Thoracic aorta (tissue), 2 donors: ENCODE measurements at regions not wholly inside any gene's neighbourhood (a gene's known extent, or its start where the extent isn't known, plus 50 kb on each side); places are given as distances from the start of the nearest gene placed in this dataset.
"Not testable (repeated sequence)": the region's sequence is repeated elsewhere in the genome, so short reads cannot be mapped to it uniquely, and the experiment has no call there.

Source experiments
- ATAC-seq: fragments of 150-250 bp; one replicate; pipeline ENCODE4 v1.8.0; 2017; ENCODE audit warnings: low read depth; ENCODE audit not compliant: insufficient number of reproducible peaks, low FRiP score
- DNase-seq: peaks from one replicate; pipeline ENCODE4 v3.0.0-alpha.2; 2020; ENCODE audit warnings: low spot score
- H3K27ac ChIP-seq, 2 donors: fragments of 200-600 bp; sonication (generic); 1 replicate in 1 of 2; 2 replicates in 1 of 2; pipeline ENCODE4 v1.5.1; 2016; ENCODE audit warnings: mild to moderate bottlenecking in 2 of 2, moderate library complexity in 2 of 2
- H3K27me3 ChIP-seq: fragments of 200-600 bp; sonication (generic); replicated peaks from 2 replicates; pipeline ENCODE4 v1.6.0; 2016; ENCODE audit warnings: mild to moderate bottlenecking; ENCODE audit not compliant: insufficient read depth
- H3K36me3 ChIP-seq: fragments of 200-600 bp; sonication (generic); one replicate; pipeline ENCODE4 v1.5.1; 2016
- H3K4me1 ChIP-seq, 2 donors: fragments of 200-600 bp; sonication (generic); 1 replicate in 1 of 2; 2 replicates in 1 of 2; pipeline versions ENCODE4 v1.5.1 to v1.6.0; 2016; ENCODE audit warnings: low read depth in 2 of 2, mild to moderate bottlenecking in 1 of 2; ENCODE audit not compliant: control insufficient read depth in 1 of 2
- H3K4me3 ChIP-seq: fragments of 200-600 bp; sonication (generic); 2 replicates; pipeline ENCODE4 v1.5.1; 2016; ENCODE audit warnings: mild to moderate bottlenecking
- H3K9me3 ChIP-seq: fragments of 200-600 bp; sonication (generic); 2 replicates; pipeline ENCODE4 v1.5.1; 2016
- CTCF ChIP-seq: fragments of 200-600 bp; sonication (generic); IDR thresholded peaks from one replicate; pipeline ENCODE4 v1.5.1; 2019; ENCODE audit warnings: antibody characterized with exemption

GRCh38 chr10:114718374-114718773 lies 60.3 kb upstream of the ABLIM1 start:
- H3K36me3 ChIP-seq: no peaks in the 10 kb centered on the region
- DNase-seq (no peak), ATAC-seq (no peak)
- no peak overlapping the region for H3K4me3 ChIP-seq
- H3K27me3 ChIP-seq: no peaks in the 10 kb centered on the region
- peaks cover 22 to 41% of the 10 kb centered on the region in 2 donors for H3K4me1 ChIP-seq
- no peak for TF ChIP-seq CTCF
- H3K27ac ChIP-seq: no peak overlapping the region
- no peaks in the 10 kb centered on the region for H3K9me3 ChIP-seq

- ATAC-seq: no peak
- H3K27ac ChIP-seq: no peak overlapping the region
Measured at GRCh38 chr10:114719311-114719710, 61.2 kb upstream of the ABLIM1 start.

GRCh38 chr10:114720023-114720422 lies 61.9 kb upstream of the ABLIM1 start:
- not testable (repeated sequence) for H3K27me3 ChIP-seq, H3K9me3 ChIP-seq, H3K36me3 ChIP-seq, ATAC-seq, H3K27ac ChIP-seq, H3K4me3 ChIP-seq, DNase-seq
- H3K4me1 ChIP-seq: peaks cover 6 to 25% of the 10 kb centered on the region in 2 donors

More at GRCh38 chr10:114719311-114719710, 61.2 kb upstream of the ABLIM1 start:
- DNase-seq: no peak
- Histone ChIP-seq H3K36me3 (no peaks in the 10 kb centered on the region), H3K27me3 (no peaks in the 10 kb centered on the region), H3K4me1 (peaks cover 13 to 32% of the 10 kb centered on the region in 2 donors), H3K9me3 (no peaks in the 10 kb centered on the region), H3K4me3 (no peak overlapping the region)
- TF ChIP-seq CTCF: no peak

DNA sequence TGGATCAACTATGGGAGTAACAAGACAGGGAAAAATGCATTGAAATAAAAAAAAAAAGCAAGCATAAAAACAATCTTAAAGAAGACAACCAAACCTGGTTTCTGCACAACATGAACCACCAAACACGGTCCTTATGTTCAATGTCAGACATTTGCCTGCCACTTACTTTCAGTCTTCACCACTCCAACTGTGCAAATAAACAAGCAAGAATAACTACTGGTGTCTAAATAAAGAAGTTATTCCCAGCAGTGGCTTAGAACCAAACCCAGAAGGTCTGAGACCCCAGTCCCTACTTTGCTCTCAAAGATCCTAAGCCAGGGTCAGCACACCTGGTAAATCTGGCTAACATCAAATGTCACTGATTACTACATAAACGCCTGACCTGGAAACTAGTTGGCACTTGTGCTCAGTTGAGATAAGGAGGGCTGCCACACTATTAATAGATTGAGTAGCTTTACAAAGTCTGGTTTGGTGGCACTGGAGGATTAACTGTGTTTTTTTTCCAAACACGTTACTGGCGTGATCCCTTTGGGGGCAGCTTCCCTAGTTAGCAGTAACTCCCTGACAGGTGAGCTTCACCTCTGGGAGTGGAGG lies 62.7 kb upstream of the ABLIM1 start:
- DNase-seq (no peak), ATAC-seq (no peak)
- TF ChIP-seq CTCF: no peak
- H3K4me3 ChIP-seq: no peak overlapping the region
- no peaks in the 10 kb centered on the region for H3K36me3 ChIP-seq
- no peaks in the 10 kb centered on the region for H3K27me3 ChIP-seq
- H3K4me1 ChIP-seq: peaks cover 6 to 17% of the 10 kb centered on the region in 2 donors
- no peaks in the 10 kb centered on the region for H3K9me3 ChIP-seq
- no peak overlapping the region for H3K27ac ChIP-seq

- not testable (repeated sequence) for H3K27ac ChIP-seq, H3K9me3 ChIP-seq
Measured at GRCh38 chr10:114722136-114722535, 64.1 kb upstream of the ABLIM1 start.

GRCh38 chr10:114723361-114723760 lies 65.3 kb upstream of the ABLIM1 start:
- Histone ChIP-seq H3K4me3 (no peak overlapping the region), H3K36me3 (no peaks in the 10 kb centered on the region), H3K4me1 (peaks cover 6 to 13% of the 10 kb centered on the region in 2 donors), H3K27me3 (no peaks in the 10 kb centered on the region), H3K27ac (no peak overlapping the region), H3K9me3 (no peaks in the 10 kb centered on the region)
- DNase-seq: no peak
- no peak for TF ChIP-seq CTCF
- no peak for ATAC-seq

More at GRCh38 chr10:114722136-114722535, 64.1 kb upstream of the ABLIM1 start:
- H3K36me3 ChIP-seq, H3K4me3 ChIP-seq, ATAC-seq, H3K27me3 ChIP-seq, DNase-seq: not testable (repeated sequence)
- peaks cover 6 to 13% of the 10 kb centered on the region in 2 donors for H3K4me1 ChIP-seq
